Prostate gland (tissue), 2 donors: ENCODE measurements at regions not wholly inside any gene's neighbourhood (a gene's known extent, or its start where the extent isn't known, plus 50 kb on each side); places are given as distances from the start of the nearest gene placed in this dataset.
A peak's percentile ranks its signal among the peaks of the same experiment; 100 is the strongest.

Experiments
- CTCF ChIP-seq, 4 experiments: fragments of 200-600 bp in 2 of 4; fragments of 450-650 bp in 2 of 4; sonication (generic) in 2 of 4; IDR thresholded peaks; 1 replicate in 3 of 4; 2 replicates in 1 of 4; pipeline ENCODE4 v1.5.1; 2016 to 2019; ENCODE audit warnings: antibody characterized with exemption in 4 of 4, mild to moderate bottlenecking in 2 of 4, moderate library complexity in 2 of 4
- POLR2A ChIP-seq: fragments of 450-650 bp; IDR thresholded peaks from one replicate; pipeline ENCODE4 v1.6.1; 2016; ENCODE audit warnings: antibody characterized with exemption, mild to moderate bottlenecking
- POLR2AphosphoS5 ChIP-seq: sonication (generic); formaldehyde crosslinking; IDR thresholded peaks from one replicate; pipeline ENCODE4 v1.6.1; 2017; ENCODE audit warnings: antibody characterized with exemption

- no peak for TF ChIP-seq POLR2A
- TF ChIP-seq POLR2AphosphoS5, result no peak
- TF ChIP-seq CTCF (IDR thresholded peaks at IDR 0.05), result peak in 3 of 4 experiments; percentile 44 to 65 (median 58)
These were observed 376.9 kb downstream of the GALC start for GRCh38 chr14:87615822-87616679.
